LNCaP clone FGC (cell line): ENCODE measurements at regions not wholly inside any gene's neighbourhood (a gene's known extent, or its start where the extent isn't known, plus 50 kb on each side); places are given as distances from the start of the nearest gene placed in this dataset.

Source experiments
- DNase-seq: peaks from one replicate; pipeline ENCODE4 v3.0.0-alpha.2; 2011; ENCODE audit warnings: low read depth
- H3K4me3 ChIP-seq: 2 replicates; pipeline ENCODE4 v1.5.1; 2011; ENCODE audit warnings: mild to moderate bottlenecking, low read depth, low read length, control low read depth
- TF ChIP-seq, protein P1 (sequence below): IDR thresholded peaks from 2 replicates; pipeline ENCODE4 v1.5.1; 2012; ENCODE audit warnings: mild to moderate bottlenecking; ENCODE audit not compliant: control insufficient read depth, insufficient read depth; ENCODE audit errors: extremely low read depth

DNA sequence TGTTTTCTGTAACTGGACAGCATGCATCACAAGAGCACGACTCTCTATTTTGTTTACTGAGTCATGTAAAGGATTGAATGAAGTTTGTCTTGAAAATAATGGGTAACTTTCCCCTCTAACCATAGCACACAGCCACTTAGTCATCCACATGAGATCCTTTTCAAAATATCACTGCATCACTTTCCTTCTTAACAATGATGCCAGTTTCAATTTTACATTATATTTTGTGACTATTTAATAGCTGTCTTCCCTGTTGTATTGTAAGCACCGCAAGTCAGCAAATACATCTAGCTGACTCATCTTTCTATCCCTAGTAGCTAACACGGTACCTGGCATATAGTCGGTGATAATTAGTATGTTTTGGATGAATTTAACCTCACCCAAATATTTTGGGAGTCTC, 83.3 kb upstream of the PPM1H start:
- H3K4me3 ChIP-seq: no peak overlapping the region
- TF ChIP-seq, protein P1, sequence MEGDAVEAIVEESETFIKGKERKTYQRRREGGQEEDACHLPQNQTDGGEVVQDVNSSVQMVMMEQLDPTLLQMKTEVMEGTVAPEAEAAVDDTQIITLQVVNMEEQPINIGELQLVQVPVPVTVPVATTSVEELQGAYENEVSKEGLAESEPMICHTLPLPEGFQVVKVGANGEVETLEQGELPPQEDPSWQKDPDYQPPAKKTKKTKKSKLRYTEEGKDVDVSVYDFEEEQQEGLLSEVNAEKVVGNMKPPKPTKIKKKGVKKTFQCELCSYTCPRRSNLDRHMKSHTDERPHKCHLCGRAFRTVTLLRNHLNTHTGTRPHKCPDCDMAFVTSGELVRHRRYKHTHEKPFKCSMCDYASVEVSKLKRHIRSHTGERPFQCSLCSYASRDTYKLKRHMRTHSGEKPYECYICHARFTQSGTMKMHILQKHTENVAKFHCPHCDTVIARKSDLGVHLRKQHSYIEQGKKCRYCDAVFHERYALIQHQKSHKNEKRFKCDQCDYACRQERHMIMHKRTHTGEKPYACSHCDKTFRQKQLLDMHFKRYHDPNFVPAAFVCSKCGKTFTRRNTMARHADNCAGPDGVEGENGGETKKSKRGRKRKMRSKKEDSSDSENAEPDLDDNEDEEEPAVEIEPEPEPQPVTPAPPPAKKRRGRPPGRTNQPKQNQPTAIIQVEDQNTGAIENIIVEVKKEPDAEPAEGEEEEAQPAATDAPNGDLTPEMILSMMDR: no peak
- no peak for DNase-seq

DNA sequence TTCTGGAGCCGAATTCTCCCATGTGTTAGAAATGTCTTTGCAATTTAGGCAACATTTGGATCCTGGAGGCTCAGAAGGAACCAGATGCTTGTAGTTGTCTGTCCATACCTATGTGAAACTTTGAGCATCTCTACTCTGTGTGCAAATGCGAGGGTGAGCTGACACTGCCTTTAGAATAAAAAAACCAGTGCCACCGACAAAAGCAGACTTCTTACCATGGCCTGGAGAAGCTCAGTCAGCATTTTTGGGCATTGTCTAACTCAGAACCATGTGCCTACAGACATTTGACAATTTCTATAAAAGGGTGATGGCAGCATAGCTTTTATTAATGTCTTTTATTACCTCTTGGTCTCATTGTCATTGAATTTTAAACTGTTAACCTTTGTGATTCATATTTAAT, 78.4 kb upstream of the PPM1H start:
- TF ChIP-seq, protein P1: no peak
- no peak overlapping the region for H3K4me3 ChIP-seq
- no peak for DNase-seq

DNA sequence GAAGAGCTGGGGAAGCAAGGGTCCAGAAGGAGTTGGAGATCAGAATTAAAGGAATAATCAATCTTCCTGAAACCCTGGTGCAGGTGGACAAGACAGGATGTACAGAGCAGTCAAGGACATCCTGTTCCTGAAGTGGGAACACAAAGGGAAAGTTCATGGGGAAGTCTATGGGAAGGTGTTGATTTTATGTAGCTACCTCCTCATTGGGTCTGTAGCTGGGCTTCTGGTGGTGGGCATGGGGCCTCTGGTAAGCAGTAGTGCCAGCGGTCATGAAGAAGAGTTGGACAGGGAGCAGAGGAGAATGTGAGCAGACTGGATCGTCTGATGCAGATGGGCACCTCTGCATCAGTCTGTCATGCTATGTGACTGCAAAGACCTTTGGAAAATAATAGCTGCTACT, 75.7 kb upstream of the PPM1H start:
- TF ChIP-seq, protein P1: no peak
- no peak for DNase-seq
- no peak overlapping the region for H3K4me3 ChIP-seq

DNA sequence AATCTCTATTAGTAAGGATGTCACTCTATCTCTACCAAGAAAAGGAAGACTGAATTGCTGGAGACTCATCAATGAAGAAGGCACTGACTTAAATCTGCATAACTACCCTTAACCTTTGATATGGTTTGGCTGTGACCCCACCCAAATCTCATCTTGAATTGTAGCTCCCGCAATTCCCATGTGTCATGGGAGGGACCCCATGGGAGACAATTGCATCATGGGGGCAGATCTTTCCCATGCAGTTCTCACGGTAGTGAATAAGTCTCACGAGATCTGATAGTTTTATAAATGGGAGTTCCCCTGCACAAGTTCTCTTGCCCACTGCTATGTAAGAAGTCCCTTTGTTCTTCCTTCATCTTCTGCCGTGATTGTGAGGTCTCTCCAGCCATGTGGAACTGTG, 73.4 kb upstream of the PPM1H start:
- no peak overlapping the region for H3K4me3 ChIP-seq
- TF ChIP-seq, protein P1: no peak

DNA sequence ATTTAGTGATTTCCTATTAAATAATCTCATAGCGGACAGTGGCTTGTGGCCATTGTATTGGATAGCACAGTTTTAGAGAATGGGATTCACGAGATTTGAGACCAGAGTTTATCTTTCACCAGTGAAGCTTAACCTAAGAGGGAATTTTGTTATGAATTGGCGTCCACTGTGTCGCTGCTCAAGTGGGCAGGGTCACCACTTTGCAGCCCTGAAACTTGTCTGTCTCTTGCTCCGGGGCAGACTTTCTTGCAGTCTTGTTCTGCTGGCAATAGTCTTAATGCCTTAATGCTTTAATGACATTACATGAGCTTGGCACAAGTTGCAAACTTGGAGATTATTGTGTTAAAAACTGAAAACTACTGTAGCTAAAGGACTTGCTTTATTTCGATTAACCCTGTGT, 72.8 kb upstream of the PPM1H start:
- TF ChIP-seq, protein P1: no peak
- no peak overlapping the region for H3K4me3 ChIP-seq
- DNase-seq: no peak

More for the DNA sequence above, 73.4 kb upstream of the PPM1H start:
- no peak for DNase-seq

DNA sequence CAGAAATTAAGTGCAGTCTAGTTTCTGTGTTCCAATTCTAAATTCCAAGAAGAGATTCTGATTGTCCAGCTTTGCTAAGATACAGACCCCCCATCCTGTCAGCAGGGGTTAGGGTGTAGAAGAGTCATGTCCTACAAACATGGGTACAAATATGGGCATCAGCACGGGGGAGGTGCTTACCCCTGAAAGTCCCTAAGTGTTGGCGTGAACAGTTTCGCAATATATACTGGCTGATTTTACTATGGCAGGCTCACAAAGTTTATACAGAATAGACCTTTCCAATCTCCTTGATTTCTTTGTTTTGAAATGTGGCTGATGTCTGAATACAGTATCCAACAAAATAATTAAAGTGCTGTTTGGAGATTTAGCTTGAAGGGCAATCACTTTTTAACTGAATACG, 71.6 kb upstream of the PPM1H start:
- no peak overlapping the region for H3K4me3 ChIP-seq
- TF ChIP-seq, protein P1: no peak
- no peak for DNase-seq

DNA sequence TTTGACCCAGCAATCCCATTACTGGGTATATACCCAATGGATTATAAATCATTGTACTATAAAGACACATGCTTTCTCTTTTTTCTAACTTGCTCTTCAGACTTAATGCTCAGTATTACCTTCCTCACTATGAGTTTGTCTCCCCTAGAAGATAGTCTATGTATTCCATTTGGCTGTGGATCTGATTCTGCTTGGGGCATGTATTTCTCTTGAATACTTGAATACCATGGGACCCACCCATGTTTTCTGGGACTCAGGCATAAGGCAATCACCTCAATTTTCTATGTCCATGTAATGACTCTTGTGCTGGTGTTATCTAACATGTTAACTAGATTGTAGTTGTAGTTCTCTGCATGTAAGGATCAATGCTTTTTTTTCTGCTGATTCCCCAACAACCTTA, 70.4 kb upstream of the PPM1H start:
- no peak for DNase-seq
- TF ChIP-seq, protein P1: no peak
- no peak overlapping the region for H3K4me3 ChIP-seq
